ENCODE measurements at regions not wholly inside any gene's neighbourhood (a gene's known extent, or its start where the extent isn't known, plus 50 kb on each side); places are given as distances from the start of the nearest gene placed in this dataset.
A peak's percentile ranks its signal among the peaks of the same experiment; 100 is the strongest.

DNA sequence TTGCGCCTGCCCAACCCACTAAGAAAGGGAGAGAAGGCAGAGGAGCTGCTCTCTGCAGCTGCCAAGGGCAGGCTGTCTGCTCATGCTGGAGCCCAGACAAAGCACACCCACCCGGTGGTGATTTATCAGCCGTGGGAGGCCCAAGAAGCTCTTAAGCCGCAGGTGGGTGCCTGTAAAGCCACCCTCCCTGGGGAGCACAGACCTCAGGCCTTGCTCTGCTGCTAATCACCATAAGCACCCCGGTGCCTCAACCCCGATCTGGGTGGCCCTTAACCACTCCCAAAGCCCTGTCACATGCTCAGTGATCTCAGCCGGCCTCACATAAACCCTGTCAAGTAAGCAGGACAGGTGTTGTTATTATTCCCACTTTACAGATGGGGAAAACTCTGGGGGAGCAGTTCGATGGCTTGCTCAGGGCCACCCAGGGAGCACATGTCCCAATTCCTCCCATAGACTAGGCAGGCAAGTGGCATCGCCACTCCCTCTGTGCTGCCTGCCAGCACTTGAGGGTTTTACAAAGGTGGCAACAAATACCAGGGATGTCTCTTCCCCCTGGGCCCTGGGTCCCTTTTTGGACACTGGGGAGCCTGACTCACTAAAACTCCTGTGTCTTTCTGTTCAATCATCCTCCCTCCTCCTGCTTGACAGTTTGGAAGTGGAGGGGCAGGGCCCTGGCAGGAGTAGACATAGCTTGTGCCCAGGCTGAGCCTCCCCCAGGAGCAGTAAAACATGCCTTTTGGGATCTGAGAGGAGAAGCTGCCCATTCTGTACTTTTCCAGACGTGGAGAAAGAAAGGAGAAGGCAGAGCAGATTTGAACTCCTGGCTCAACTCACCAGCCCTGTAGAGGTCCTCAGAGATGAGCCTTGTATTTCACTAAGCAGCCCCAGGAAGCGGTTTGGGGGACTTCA is 299.3 kb downstream of the SOX9 start:
- CTCF ChIA-PET: interaction anchor here (1.4 kb wide), 1 partner anchor 11 kb away, joined by 3 read pairs; no protein-coding TSS in a partner anchor
- no peaks in the 10 kb centered on the region for H3K27me3 Mint-ChIP-seq (ENCODE audit: insufficient read depth, unreplicated experiment)
- peaks cover 57% of the 10 kb centered on the region for H3K36me3 Mint-ChIP-seq (ENCODE audit: insufficient read depth, unreplicated experiment)
- H3K9me3 Mint-ChIP-seq (ENCODE audit: unreplicated experiment): peaks cover 29% of the 10 kb centered on the region
- peaks cover 18% of the 10 kb centered on the region for H3K9me3 ChIP-seq
- peaks cover 5% of the 10 kb centered on the region for H3K36me3 ChIP-seq (ENCODE audit: control insufficient read depth, insufficient read depth, low read length)
- TF ChIP-seq CTCF (IDR thresholded peaks at IDR 0.05; ENCODE audit: insufficient read depth in 1 of 2, low read depth in 1 of 2, low read length in 1 of 2, severe bottlenecking in 1 of 2, unreplicated experiment in 1 of 2): no peak
- peaks cover 43% of the 10 kb centered on the region for H3K4me1 ChIP-seq
- H3K4me3 Mint-ChIP-seq (ENCODE audit: unreplicated experiment): no peak overlapping the region
- H3K27ac Mint-ChIP-seq (ENCODE audit: unreplicated experiment): peak overlapping the region; percentile 97
- BruUV-seq (replicated peaks): TSS peak; percentile 56
- intact Hi-C loops (cut with micrococcal nuclease; ENCODE audit: unreplicated experiment): loop anchor here (2.0 kb wide), 2 partner anchors 21 to 45 kb away; no protein-coding TSS in a partner anchor
- no peak for DNase-seq
- H3K27me3 ChIP-seq (replicated peaks; ENCODE audit: control insufficient read depth, insufficient read depth, low read length): no peaks in the 10 kb centered on the region
- POLR2A ChIA-PET: no interaction called here
- H3K4me3 ChIP-seq (ENCODE audit: low read depth, low read length): no peak overlapping the region
- peaks cover 37% of the 10 kb centered on the region for H3K4me1 Mint-ChIP-seq (ENCODE audit: low read depth, unreplicated experiment)

DNA sequence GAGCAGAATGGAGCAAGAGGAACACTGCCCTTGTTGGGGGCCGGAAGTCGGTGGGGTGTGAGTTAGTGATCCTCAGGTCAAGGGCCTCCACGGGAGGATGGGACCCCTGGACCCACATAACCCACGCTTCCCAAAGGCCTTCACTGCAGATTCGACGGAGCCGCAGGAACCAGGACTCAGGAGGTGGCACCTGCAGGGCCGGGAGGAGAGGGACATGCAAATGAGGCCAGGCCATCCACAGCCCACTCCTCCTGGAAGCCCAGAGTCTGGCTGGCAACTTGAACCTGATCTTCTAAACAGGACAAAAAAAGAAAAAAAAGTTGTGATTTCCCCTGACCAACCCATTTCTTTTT is 299.9 kb downstream of the SOX9 start:
- H3K36me3 ChIP-seq (ENCODE audit: control insufficient read depth, insufficient read depth, low read length): peaks cover 5% of the 10 kb centered on the region
- peaks cover 41% of the 10 kb centered on the region for H3K4me1 ChIP-seq
- H3K36me3 Mint-ChIP-seq (ENCODE audit: insufficient read depth, unreplicated experiment): peaks cover 52% of the 10 kb centered on the region
- H3K27me3 Mint-ChIP-seq (ENCODE audit: insufficient read depth, unreplicated experiment): no peaks in the 10 kb centered on the region
- no peak for TF ChIP-seq CTCF (IDR thresholded peaks at IDR 0.05; ENCODE audit: insufficient read depth in 1 of 2, low read depth in 1 of 2, low read length in 1 of 2, severe bottlenecking in 1 of 2, unreplicated experiment in 1 of 2)
- H3K4me1 Mint-ChIP-seq (ENCODE audit: low read depth, unreplicated experiment): peaks cover 42% of the 10 kb centered on the region
- DNase-seq: no peak
- BruUV-seq (replicated peaks): no TSS peak
- intact Hi-C loops (cut with micrococcal nuclease; ENCODE audit: unreplicated experiment): loop anchor here (1.0 to 2.0 kb wide), 3 partner anchors 7 to 44 kb away; no protein-coding TSS in a partner anchor
- POLR2A ChIA-PET: no interaction called here
- peaks cover 29% of the 10 kb centered on the region for H3K9me3 Mint-ChIP-seq (ENCODE audit: unreplicated experiment)
- H3K27me3 ChIP-seq (replicated peaks; ENCODE audit: control insufficient read depth, insufficient read depth, low read length): no peaks in the 10 kb centered on the region
- peak overlapping the region; percentile 97 for H3K27ac Mint-ChIP-seq (ENCODE audit: unreplicated experiment)
- H3K4me3 Mint-ChIP-seq (ENCODE audit: unreplicated experiment): no peak overlapping the region
- no peak overlapping the region for H3K4me3 ChIP-seq (ENCODE audit: low read depth, low read length)
- peaks cover 18% of the 10 kb centered on the region for H3K9me3 ChIP-seq
- CTCF ChIA-PET: interaction anchor here (1.4 kb wide), 1 partner anchor 10 kb away, joined by 3 read pairs; no protein-coding TSS in a partner anchor

GRCh38 chr17:72421128-72422092 is 300.6 kb downstream of the SOX9 start:
- Mint-ChIP-seq H3K4me1 (ENCODE audit: low read depth, unreplicated experiment) (peaks cover 42% of the 10 kb centered on the region), H3K27me3 (ENCODE audit: insufficient read depth, unreplicated experiment) (no peaks in the 10 kb centered on the region), H3K36me3 (ENCODE audit: insufficient read depth, unreplicated experiment) (peaks cover 58% of the 10 kb centered on the region), H3K4me3 (ENCODE audit: unreplicated experiment) (peak overlapping the region; percentile 29), H3K27ac (ENCODE audit: unreplicated experiment) (peak overlapping the region; percentile 97), H3K9me3 (ENCODE audit: unreplicated experiment) (peaks cover 27% of the 10 kb centered on the region)
- TSS peak; percentile 70 for BruUV-seq (replicated peaks)
- peaks cover 18% of the 10 kb centered on the region for H3K9me3 ChIP-seq
- H3K4me1 ChIP-seq: peaks cover 43% of the 10 kb centered on the region
- POLR2A ChIA-PET: no interaction called here
- TF ChIP-seq CTCF (IDR thresholded peaks at IDR 0.05; ENCODE audit: insufficient read depth in 1 of 2, low read depth in 1 of 2, low read length in 1 of 2, severe bottlenecking in 1 of 2, unreplicated experiment in 1 of 2): no peak
- H3K4me3 ChIP-seq (ENCODE audit: low read depth, low read length): no peak overlapping the region
- CTCF ChIA-PET: interaction anchor here (1.0 to 1.4 kb wide), 2 partner anchors 10 to 98 kb away, joined by 3 read pairs; no protein-coding TSS in a partner anchor
- peak; percentile 85 to 92 for DNase-seq
- H3K36me3 ChIP-seq (ENCODE audit: control insufficient read depth, insufficient read depth, low read length): peaks cover 5% of the 10 kb centered on the region
- intact Hi-C loops (cut with micrococcal nuclease; ENCODE audit: unreplicated experiment): loop anchor here (1.0 to 2.0 kb wide), 3 partner anchors 8 to 43 kb away; no protein-coding TSS in a partner anchor
- no peaks in the 10 kb centered on the region for H3K27me3 ChIP-seq (replicated peaks; ENCODE audit: control insufficient read depth, insufficient read depth, low read length)

Measured in Caco-2 (cell line).